HepG2 (cell line): ENCODE measurements at regions not wholly inside any gene's neighbourhood (a gene's known extent, or its start where the extent isn't known, plus 50 kb on each side); places are given as distances from the start of the nearest gene placed in this dataset.

Experiments used
- ATAC-seq: fragments of 200-7000 bp; cut with Tn5 transposase; 3 replicates; pipeline ENCODE4 v1.9.1; 2020; ENCODE audit warnings: mild to moderate bottlenecking, moderate library complexity
- BruUV-seq: library from RNA; stranded (reverse); fragments of 400-500 nt; replicated peaks from 2 replicates; lab custom pipeline; 2021; lab: Mats Ljungman, UMichigan
- CTCF ChIA-PET: fragments of 300-600 bp; formaldehyde crosslinking; extraction: SDS; loops from one replicate; lab custom pipeline; 2021; ENCODE audit warnings: low total read pairs, inconsistent platforms, low intra/inter-chr PET ratio; lab: Yijun Ruan, JAX
- POLR2A ChIA-PET: fragments of 350-600 bp; sonication (Branson Sonifier 250); formaldehyde crosslinking; loops from one replicate; lab custom pipeline; 2020; ENCODE audit warnings: antibody characterized with exemption, inconsistent platforms; lab: Yijun Ruan, JAX
- DNase-seq: peaks from one replicate; pipeline ENCODE4 v3.0.0-alpha.2; 2015; ENCODE audit warnings: low spot score
- FAIRE-seq: peaks from 3 replicates; lab custom pipeline; 2011; peaks lifted over from hg19 to GRCh38; lab: Jason Lieb, UNC
- H2AFZ ChIP-seq: one replicate; pipeline ENCODE4 v1.6.1; 2011; ENCODE audit warnings: low read length, inconsistent platforms
- H3K27ac ChIP-seq: fragments of 300-600 bp; 3 replicates; pipeline ENCODE4 v1.8.0; 2011; ENCODE audit warnings: mixed run types, mild to moderate bottlenecking, mixed read lengths, low read length, inconsistent platforms; ENCODE audit not compliant: insufficient read depth; ENCODE audit errors: extremely low read length
- H3K27me3 ChIP-seq, 2 experiments: fragments of 200-600 bp in 1 of 2; 2 replicates in 1 of 2; 3 replicates in 1 of 2; pipeline versions ENCODE4 v1.6.0 to v1.8.0; 2011; ENCODE audit warnings: low read length in 2 of 2, mild to moderate bottlenecking in 2 of 2, moderate library complexity in 2 of 2, inconsistent platforms in 1 of 2; ENCODE audit not compliant: insufficient read depth in 2 of 2, control insufficient read depth in 1 of 2
- H3K36me3 ChIP-seq, 2 experiments: fragments of 200-600 bp in 1 of 2; replicated peaks in 1 of 2; 2 replicates in 1 of 2; 3 replicates in 1 of 2; pipeline versions ENCODE4 v1.5.1 to v1.8.0; 2011; ENCODE audit warnings: low read length in 2 of 2, inconsistent platforms in 1 of 2; ENCODE audit not compliant: insufficient read depth in 2 of 2, control insufficient read depth in 1 of 2
- H3K4me1 ChIP-seq: 2 replicates; pipeline ENCODE4 v1.5.1; 2012; ENCODE audit warnings: low read length, inconsistent platforms; ENCODE audit not compliant: insufficient read depth
- H3K4me2 ChIP-seq: 2 replicates; pipeline ENCODE4 v1.6.0; 2011; ENCODE audit warnings: low read depth, low read length, inconsistent platforms
- H3K4me3 ChIP-seq, 3 experiments: fragments of 200-600 bp in 1 of 3; sonication (generic), shearing (Covaris generic) in 1 of 3; replicated peaks in 1 of 3; 2 replicates each; pipeline ENCODE4 v1.5.1; 2011 to 2016; ENCODE audit warnings: low read length in 3 of 3, inconsistent platforms in 2 of 3, low read depth in 2 of 3, mild to moderate bottlenecking in 2 of 3, control low read depth in 1 of 3, mixed read lengths in 1 of 3; ENCODE audit not compliant: insufficient read depth in 1 of 3
- H3K79me2 ChIP-seq: one replicate; pipeline ENCODE4 v1.6.1; 2011; ENCODE audit warnings: low read length, inconsistent platforms; ENCODE audit not compliant: insufficient read depth
- H3K9ac ChIP-seq: 2 replicates; pipeline ENCODE4 v1.6.0; 2011; ENCODE audit warnings: mild to moderate bottlenecking, low read depth, low read length, inconsistent platforms; ENCODE audit not compliant: insufficient read depth
- H3K9me3 ChIP-seq: 2 replicates; pipeline ENCODE4 v1.5.1; 2012; ENCODE audit warnings: mild to moderate bottlenecking, low read length
- H4K20me1 ChIP-seq: 2 replicates; pipeline ENCODE4 v1.6.0; 2011; ENCODE audit warnings: inconsistent platforms, mild to moderate bottlenecking, low read length, moderate library complexity; ENCODE audit not compliant: insufficient read depth
- BORCS8-MEF2B ChIP-seq: sonication (generic); formaldehyde crosslinking; IDR thresholded peaks from 2 replicates; pipeline ENCODE4 v1.8.0; 2022; ENCODE audit warnings: mild to moderate bottlenecking, missing genetic modification reagents
- CC2D1A ChIP-seq: sonication (generic); formaldehyde crosslinking; IDR thresholded peaks from 2 replicates; pipeline ENCODE4 v1.8.1; 2023; ENCODE audit warnings: mild to moderate bottlenecking, missing genetic modification reagents
- SRF ChIP-seq: IDR thresholded peaks from 2 replicates; pipeline ENCODE4 v1.6.1; 2011; ENCODE audit warnings: mild to moderate bottlenecking, low read depth, low read length, moderate library complexity
- ZNF251 ChIP-seq: sonication (generic); formaldehyde crosslinking; IDR thresholded peaks from 2 replicates; pipeline ENCODE4 v1.9.0; 2021; ENCODE audit warnings: mild to moderate bottlenecking, missing genetic modification reagents
- WGBS: methylation state at CpG from one replicate; pipeline ENCODE4 v1.1.6; 2017; ENCODE audit warnings: low lambda C conversion rate; 5-methylcytosine and 5-hydroxymethylcytosine counted together
- in situ Hi-C: cut with HindIII; loops from 2 replicates; pipeline ENCODE4 v1.10.0; 2017; ENCODE audit warnings: low pct_unique_long_range_greater_than_20kb; ENCODE audit not compliant: extremely low pct_ligation_motif_present
- intact Hi-C: fragments of 100-400 bp; cut with micrococcal nuclease; formaldehyde crosslinking; loops from one replicate; pipeline ENCODE4 v1.10.0; 2022; ENCODE audit not compliant: unreplicated experiment
- TF ChIP-seq, protein P1 (sequence below): sonication (generic); formaldehyde crosslinking; IDR thresholded peaks from 2 replicates; pipeline ENCODE4 v1.4.0; 2020; ENCODE audit warnings: missing genetic modification reagents, borderline replicate concordance

GRCh38 chr10:78721231-78721630, 347.5 kb upstream of the ZMIZ1 start:
- no peaks in the 10 kb centered on the region for H3K79me2 ChIP-seq
- no peak overlapping the region for H3K27ac ChIP-seq
- in situ Hi-C loops = no loop called here
- ChIA-PET POLR2A (no interaction called here), CTCF (no interaction called here)
- no peak overlapping the region for H3K9ac ChIP-seq
- WGBS = 0% methylated on average over 1 of the region's 1 CpG
- DNase-seq (no peak), FAIRE-seq (no peak), ATAC-seq (no peak)
- no peaks in the 10 kb centered on the region for H3K9me3 ChIP-seq
- TF ChIP-seq BORCS8-MEF2B (CRISPR knock-in tag) = no peak
- no peak for TF ChIP-seq CC2D1A
- TF ChIP-seq, protein P1, sequence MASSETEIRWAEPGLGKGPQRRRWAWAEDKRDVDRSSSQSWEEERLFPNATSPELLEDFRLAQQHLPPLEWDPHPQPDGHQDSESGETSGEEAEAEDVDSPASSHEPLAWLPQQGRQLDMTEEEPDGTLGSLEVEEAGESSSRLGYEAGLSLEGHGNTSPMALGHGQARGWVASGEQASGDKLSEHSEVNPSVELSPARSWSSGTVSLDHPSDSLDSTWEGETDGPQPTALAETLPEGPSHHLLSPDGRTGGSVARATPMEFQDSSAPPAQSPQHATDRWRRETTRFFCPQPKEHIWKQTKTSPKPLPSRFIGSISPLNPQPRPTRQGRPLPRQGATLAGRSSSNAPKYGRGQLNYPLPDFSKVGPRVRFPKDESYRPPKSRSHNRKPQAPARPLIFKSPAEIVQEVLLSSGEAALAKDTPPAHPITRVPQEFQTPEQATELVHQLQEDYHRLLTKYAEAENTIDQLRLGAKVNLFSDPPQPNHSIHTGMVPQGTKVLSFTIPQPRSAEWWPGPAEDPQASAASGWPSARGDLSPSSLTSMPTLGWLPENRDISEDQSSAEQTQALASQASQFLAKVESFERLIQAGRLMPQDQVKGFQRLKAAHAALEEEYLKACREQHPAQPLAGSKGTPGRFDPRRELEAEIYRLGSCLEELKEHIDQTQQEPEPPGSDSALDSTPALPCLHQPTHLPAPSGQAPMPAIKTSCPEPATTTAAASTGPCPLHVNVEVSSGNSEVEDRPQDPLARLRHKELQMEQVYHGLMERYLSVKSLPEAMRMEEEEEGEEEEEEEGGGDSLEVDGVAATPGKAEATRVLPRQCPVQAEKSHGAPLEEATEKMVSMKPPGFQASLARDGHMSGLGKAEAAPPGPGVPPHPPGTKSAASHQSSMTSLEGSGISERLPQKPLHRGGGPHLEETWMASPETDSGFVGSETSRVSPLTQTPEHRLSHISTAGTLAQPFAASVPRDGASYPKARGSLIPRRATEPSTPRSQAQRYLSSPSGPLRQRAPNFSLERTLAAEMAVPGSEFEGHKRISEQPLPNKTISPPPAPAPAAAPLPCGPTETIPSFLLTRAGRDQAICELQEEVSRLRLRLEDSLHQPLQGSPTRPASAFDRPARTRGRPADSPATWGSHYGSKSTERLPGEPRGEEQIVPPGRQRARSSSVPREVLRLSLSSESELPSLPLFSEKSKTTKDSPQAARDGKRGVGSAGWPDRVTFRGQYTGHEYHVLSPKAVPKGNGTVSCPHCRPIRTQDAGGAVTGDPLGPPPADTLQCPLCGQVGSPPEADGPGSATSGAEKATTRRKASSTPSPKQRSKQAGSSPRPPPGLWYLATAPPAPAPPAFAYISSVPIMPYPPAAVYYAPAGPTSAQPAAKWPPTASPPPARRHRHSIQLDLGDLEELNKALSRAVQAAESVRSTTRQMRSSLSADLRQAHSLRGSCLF = no peak
- TF ChIP-seq ZNF251 (CRISPR knock-in tag) = no peak
- no peak for TF ChIP-seq SRF
- intact Hi-C loops = no loop called here
- H3K36me3 ChIP-seq = no peaks in the 10 kb centered on the region
- no peak overlapping the region for H3K4me2 ChIP-seq
- H3K27me3 ChIP-seq = no peaks in the 10 kb centered on the region; a peak in 2 of 5 replicates
- H3K4me1 ChIP-seq = no peaks in the 10 kb centered on the region
- H3K4me3 ChIP-seq = no peak overlapping the region
- H2AFZ ChIP-seq = no peak overlapping the region
- BruUV-seq = no TSS peak
- H4K20me1 ChIP-seq = no peaks in the 10 kb centered on the region
